ENCODE measurements at regions not wholly inside any gene's neighbourhood (a gene's known extent, or its start where the extent isn't known, plus 50 kb on each side); places are given as distances from the start of the nearest gene placed in this dataset.

- TF ChIP-seq CTCF (IDR thresholded peaks at IDR 0.05), result no peak
- TF ChIP-seq POLR2A (IDR thresholded peaks at IDR 0.05), result no peak
- no peak for TF ChIP-seq EP300 (IDR thresholded peaks at IDR 0.05)
Measured at GRCh38 chr9:93810028-93810971, 144.9 kb downstream of the BARX1 start.
